NCI-H774 (cell line): ENCODE measurements at regions not wholly inside any gene's neighbourhood (a gene's known extent, or its start where the extent isn't known, plus 50 kb on each side); places are given as distances from the start of the nearest gene placed in this dataset.

Experiments used
- DNase-seq: peaks from one replicate; lab custom pipeline; 2025; lab: John Stamatoyannopoulos, UW

DNA sequence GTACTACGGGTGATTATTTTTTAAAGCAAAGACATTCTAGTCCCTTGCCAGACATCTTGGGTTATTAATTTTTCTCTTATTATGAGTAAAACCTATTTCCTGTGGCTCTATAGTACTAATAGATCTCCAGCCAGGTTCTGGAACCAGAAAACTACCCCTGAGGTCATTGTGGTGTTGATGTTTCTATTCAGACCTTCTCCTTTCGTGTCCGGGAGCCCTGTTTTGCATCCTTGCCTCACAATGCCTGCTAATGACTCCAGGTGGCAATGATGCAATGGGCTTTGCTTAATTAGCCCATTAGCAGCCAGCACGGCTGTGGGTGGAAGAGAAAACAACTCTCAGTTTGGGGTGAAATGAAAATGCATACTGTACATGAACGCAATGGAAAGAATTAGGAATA is 62.9 kb upstream of the ARG1 start:
- peak; percentile 46 for DNase-seq

GRCh38 chr6:131510591-131510990 is 62.4 kb upstream of the ARG1 start:
- DNase-seq, result no peak

DNA sequence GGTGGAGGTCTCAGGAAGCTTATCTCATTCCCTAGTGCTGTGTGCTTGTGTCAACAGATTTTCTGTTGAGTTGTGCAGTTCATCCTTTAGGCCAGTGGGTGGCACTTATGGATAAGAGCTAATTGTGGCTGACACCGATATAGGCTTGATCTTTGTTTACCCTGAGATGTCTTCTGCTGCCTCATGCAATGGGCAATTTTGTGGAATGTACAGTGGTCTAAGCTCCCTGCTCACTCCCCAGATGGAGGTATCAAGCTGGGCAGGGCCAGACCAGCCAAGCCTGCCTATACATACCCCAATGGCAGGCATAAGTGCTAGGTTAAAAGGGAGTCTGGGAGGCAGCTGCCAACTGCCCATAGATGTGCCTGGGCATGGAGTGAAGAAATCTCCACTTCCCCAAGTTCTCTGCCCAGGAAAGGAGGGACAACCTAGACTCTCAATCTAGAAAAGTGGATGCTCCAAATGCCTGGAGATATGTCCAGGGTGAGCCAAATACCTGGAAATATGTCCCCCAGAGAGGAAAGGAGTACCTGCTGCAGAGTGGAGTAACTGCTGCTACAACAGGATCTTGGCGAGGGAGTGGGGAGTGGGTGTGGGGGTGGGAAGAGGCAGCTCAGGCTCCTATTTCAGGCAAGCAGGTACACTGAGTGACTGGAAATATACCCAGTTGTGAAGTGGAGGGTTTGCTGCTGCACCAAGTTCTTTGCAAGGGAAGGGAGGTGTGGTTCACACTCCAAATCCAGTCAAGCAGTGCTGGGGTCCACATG is 53.2 kb upstream of the ARG1 start:
- DNase-seq, result peak; percentile 31
